ENCODE measurements at regions not wholly inside any gene's neighbourhood (a gene's known extent, or its start where the extent isn't known, plus 50 kb on each side); places are given as distances from the start of the nearest gene placed in this dataset.
"Not testable (repeated sequence)": the region's sequence is repeated elsewhere in the genome, so short reads cannot be mapped to it uniquely, and the experiment has no call there.

DNA sequence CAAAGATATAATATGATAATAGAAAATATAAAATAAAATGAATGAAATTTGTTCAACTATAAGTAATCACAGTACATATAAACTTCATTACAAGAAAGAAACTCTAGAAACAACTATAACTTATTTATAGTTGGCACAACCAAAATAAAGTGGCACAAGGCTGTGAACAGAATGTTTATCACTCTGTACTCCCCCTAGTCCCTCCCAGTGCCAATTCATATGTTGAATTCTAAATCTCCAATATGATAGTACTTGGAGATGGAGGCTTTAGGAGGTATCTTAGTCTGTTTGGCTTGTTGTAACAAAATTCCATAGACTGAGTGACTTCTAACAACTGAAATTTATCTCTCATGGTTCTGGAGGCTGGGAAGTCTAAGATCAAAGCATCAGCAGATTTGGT, 145.0 kb upstream of the TMEM229A start:
- H3K4me3 ChIP-seq (replicated peaks in 1 of 2; ENCODE audit: low read depth in 2 of 2, low read length in 2 of 2) = no peak overlapping the region
- no peak for DNase-seq (ENCODE audit: low read depth in 2 of 2)
- TF ChIP-seq, protein P1, sequence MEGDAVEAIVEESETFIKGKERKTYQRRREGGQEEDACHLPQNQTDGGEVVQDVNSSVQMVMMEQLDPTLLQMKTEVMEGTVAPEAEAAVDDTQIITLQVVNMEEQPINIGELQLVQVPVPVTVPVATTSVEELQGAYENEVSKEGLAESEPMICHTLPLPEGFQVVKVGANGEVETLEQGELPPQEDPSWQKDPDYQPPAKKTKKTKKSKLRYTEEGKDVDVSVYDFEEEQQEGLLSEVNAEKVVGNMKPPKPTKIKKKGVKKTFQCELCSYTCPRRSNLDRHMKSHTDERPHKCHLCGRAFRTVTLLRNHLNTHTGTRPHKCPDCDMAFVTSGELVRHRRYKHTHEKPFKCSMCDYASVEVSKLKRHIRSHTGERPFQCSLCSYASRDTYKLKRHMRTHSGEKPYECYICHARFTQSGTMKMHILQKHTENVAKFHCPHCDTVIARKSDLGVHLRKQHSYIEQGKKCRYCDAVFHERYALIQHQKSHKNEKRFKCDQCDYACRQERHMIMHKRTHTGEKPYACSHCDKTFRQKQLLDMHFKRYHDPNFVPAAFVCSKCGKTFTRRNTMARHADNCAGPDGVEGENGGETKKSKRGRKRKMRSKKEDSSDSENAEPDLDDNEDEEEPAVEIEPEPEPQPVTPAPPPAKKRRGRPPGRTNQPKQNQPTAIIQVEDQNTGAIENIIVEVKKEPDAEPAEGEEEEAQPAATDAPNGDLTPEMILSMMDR (IDR thresholded peaks at IDR 0.05; ENCODE audit: low read depth, low read length) = no peak

DNA sequence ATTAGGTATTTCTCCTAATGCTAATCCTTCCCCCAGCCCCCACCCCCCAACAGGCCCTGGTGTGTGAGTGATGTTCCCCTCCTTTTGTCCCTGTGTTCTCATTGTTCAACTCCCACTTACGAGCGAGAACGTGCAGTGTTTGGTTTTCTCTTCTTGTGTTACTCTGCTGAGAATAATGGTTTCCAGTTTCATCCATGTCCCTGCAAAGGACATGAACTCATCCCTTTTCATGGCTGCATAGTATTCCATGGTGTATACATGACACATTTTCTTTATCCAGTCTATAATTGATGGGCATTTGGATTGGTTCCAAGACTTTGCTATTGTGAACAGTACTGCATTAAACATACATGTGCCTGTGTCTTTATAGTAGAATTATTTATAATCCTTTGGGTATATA, 138.9 kb upstream of the TMEM229A start:
- H3K4me3 ChIP-seq (replicated peaks in 1 of 2; ENCODE audit: low read depth in 2 of 2, low read length in 2 of 2); DNase-seq (ENCODE audit: low read depth in 2 of 2): not testable (repeated sequence)

DNA sequence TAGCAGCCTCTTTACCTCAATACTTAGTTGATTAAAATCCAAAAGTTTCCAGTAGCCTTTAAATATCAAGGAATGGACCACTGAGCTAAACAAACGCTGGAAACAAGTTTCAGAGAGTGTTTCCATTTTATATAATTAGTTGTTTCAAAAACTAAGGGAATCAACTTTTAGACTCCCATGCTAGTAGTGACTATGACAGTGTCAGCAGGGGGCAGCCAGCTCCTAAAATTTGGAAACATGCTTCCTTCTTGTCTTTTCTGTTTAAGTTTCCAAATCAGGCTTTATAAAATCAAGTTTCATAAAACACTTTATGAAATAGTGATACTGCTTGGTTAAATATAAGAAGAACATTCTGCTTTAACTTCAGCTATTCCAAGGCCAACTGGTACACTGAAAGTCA, 138.2 kb upstream of the TMEM229A start:
- TF ChIP-seq, protein P1 (IDR thresholded peaks at IDR 0.05; ENCODE audit: low read depth, low read length) = no peak
- peak; percentile 14 to 21 for DNase-seq (ENCODE audit: low read depth in 2 of 2)
- no peak overlapping the region for H3K4me3 ChIP-seq (replicated peaks in 1 of 2; ENCODE audit: low read depth in 2 of 2, low read length in 2 of 2)

DNA sequence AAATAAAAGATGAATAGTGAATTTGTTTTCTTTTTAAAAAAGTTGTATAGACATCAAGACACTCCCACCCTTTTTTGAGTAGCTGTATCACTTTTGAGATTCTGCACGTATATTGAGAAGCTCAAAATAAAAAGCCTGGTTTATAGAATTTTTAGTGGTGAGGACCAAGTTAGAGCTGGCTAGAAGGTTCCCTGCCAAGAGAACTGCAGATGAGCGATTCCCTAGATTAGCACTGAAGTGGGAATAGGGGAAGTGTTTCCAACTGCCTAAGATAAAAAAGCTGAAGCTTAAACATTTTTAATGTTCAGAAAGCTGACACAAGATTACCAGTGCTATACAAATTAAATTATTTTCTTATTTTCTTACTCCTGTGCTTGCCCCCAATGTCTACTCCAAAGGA, 135.7 kb upstream of the TMEM229A start:
- no peak overlapping the region for H3K4me3 ChIP-seq (replicated peaks in 1 of 2; ENCODE audit: low read depth in 2 of 2, low read length in 2 of 2)
- no peak for DNase-seq (ENCODE audit: low read depth in 2 of 2)
- TF ChIP-seq, protein P1 (IDR thresholded peaks at IDR 0.05; ENCODE audit: low read depth, low read length) = no peak

DNA sequence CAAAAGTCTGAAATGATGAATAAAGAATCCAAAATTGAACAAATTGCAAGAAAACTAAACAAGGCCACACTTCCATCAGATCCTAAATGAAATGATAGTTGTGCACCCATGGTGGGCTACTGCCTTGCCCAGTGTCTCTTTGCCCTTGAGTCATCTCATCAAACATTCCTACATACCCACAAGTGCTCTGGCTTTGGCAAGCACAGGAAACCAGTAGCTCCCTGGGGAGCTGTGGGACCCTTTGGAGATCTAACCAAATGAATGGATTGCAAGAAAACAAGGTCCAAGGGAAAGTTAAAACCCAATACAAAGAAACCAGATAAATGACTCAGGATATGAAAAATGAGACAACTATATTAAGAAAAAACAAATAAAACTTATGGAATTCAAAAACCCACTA, 129.8 kb upstream of the TMEM229A start:
- TF ChIP-seq, protein P1 (IDR thresholded peaks at IDR 0.05; ENCODE audit: low read depth, low read length) = no peak
- DNase-seq (ENCODE audit: low read depth in 2 of 2) = peak; percentile 12 to 41
- H3K4me3 ChIP-seq (replicated peaks in 1 of 2; ENCODE audit: low read depth in 2 of 2, low read length in 2 of 2) = no peak overlapping the region

DNA sequence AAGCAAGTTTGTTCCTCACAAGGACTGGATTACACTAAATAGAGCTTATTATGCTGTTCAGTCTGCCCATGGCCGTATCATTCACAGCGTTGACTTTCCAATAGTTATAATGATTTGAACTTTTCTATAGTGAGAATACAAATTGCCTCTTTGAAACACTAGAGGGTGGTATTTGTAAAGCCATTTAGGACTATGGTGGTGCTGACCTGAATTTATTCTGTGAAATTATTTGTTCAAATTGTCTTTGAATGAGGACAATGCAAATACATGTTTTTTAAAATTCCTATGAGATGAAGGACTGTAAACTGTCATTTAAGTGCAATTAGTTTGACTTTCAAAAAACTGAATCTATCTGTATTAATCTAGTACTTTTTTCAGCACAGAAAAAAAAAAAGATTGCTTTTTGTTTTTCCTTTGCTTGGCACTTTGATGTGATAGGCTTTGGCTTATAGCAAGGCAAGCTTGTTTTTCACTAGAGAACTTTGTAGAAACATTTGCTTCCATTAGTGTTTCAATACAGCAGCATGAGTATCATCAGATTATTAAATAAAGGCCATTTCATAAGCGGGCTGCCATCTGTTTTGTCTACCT, 122.7 kb upstream of the TMEM229A start:
- peak; percentile 42 to 50 for DNase-seq (ENCODE audit: low read depth in 2 of 2)
- H3K4me3 ChIP-seq (replicated peaks in 1 of 2; ENCODE audit: low read depth in 2 of 2, low read length in 2 of 2) = no peak overlapping the region
- TF ChIP-seq, protein P1 (IDR thresholded peaks at IDR 0.05; ENCODE audit: low read depth, low read length) = peak; percentile 37

DNA sequence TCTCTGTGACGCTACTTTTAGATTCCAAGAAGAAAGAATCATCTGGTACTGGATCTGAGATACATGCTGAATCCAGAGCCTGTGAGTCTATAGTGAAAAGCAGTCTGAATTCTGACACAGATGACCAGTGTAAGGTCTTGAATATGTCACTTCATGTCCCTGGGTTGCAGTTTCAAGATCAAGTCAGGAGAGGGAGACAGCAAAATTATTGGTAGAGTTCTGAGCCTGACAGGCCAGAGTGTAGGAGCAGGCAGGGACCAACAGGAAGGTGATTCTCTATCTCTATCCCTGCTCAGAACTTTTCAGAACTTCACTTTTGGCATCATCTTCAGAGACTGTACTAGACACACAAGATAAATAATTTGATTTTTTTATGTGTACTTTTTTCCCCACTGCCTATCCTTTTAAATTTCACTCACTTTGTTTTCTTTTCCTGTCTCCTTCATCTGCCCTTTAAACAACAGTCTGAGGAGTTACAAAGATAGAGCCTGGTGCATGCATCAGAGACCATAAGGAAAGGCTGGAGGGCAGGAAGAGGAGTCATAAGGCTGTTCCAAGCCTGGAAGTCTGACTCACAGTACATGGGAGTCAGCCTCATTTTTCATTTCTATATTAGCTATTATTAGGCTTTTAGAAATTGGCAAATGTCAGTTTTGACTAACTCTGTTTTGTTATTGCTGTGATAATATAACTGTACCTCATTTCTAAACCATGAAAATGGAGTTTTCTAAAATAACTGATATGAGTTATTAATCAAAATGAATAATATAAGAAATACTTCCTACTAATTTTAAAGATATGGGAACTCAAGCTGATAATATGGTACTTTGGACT, 120.2 kb upstream of the TMEM229A start:
- no peak overlapping the region for H3K4me3 ChIP-seq (replicated peaks in 1 of 2; ENCODE audit: low read depth in 2 of 2, low read length in 2 of 2)
- DNase-seq (ENCODE audit: low read depth in 2 of 2) = peak; percentile 59 to 60
- TF ChIP-seq, protein P1 (IDR thresholded peaks at IDR 0.05; ENCODE audit: low read depth, low read length) = peak; percentile 16
